ENCODE measurements at regions not wholly inside any gene's neighbourhood (a gene's known extent, or its start where the extent isn't known, plus 50 kb on each side); places are given as distances from the start of the nearest gene placed in this dataset.

GRCh38 chr10:130757821-130758489 lies 553.6 kb downstream of the TCERG1L start:
- DNase-seq = no peak
- TF ChIP-seq CTCF (IDR thresholded peaks at IDR 0.05) (no peak), POLR2A (IDR thresholded peaks at IDR 0.05) (no peak)
- intact Hi-C loops (cut with DNase I; ENCODE audit: low total_unique reads) = no loop called here

GRCh38 chr10:130758529-130758928 lies 553.0 kb downstream of the TCERG1L start:
- intact Hi-C loops (cut with DNase I; ENCODE audit: low total_unique reads) = no loop called here
- DNase-seq = no peak
- no peaks in the 10 kb centered on the region for H3K27me3 ChIP-seq
- H3K36me3 ChIP-seq = no peaks in the 10 kb centered on the region
- no peaks in the 10 kb centered on the region for H3K4me1 ChIP-seq
- H3K9me3 ChIP-seq = no peaks in the 10 kb centered on the region
- no peak overlapping the region for H3K27ac ChIP-seq
- no peak overlapping the region for H3K4me3 ChIP-seq
- TF ChIP-seq CTCF (IDR thresholded peaks at IDR 0.05) (no peak), POLR2A (IDR thresholded peaks at IDR 0.05) (no peak)

More at GRCh38 chr10:130757821-130758489, 553.6 kb downstream of the TCERG1L start:
- Histone ChIP-seq H3K27ac (no peak overlapping the region), H3K27me3 (no peaks in the 10 kb centered on the region), H3K36me3 (no peaks in the 10 kb centered on the region), H3K4me1 (no peaks in the 10 kb centered on the region), H3K9me3 (no peaks in the 10 kb centered on the region), H3K4me3 (no peak overlapping the region)

- Histone ChIP-seq H3K36me3 (no peaks in the 10 kb centered on the region), H3K4me1 (no peaks in the 10 kb centered on the region), H3K9me3 (no peaks in the 10 kb centered on the region), H3K27me3 (no peaks in the 10 kb centered on the region), H3K4me3 (no peak overlapping the region), H3K27ac (no peak overlapping the region)
- TF ChIP-seq POLR2A (IDR thresholded peaks at IDR 0.05) (no peak), CTCF (IDR thresholded peaks at IDR 0.05) (no peak)
- intact Hi-C loops (cut with DNase I; ENCODE audit: low total_unique reads) = no loop called here
- no peak for DNase-seq
Measured at GRCh38 chr10:130761032-130761575, 550.4 kb downstream of the TCERG1L start.

- TF ChIP-seq POLR2A (IDR thresholded peaks at IDR 0.05) (no peak), CTCF (IDR thresholded peaks at IDR 0.05) (no peak)
- H3K27me3 ChIP-seq = no peaks in the 10 kb centered on the region
- no peaks in the 10 kb centered on the region for H3K4me1 ChIP-seq
- intact Hi-C loops (cut with DNase I; ENCODE audit: low total_unique reads) = no loop called here
- no peak overlapping the region for H3K4me3 ChIP-seq
- no peak overlapping the region for H3K27ac ChIP-seq
- DNase-seq = no peak
- H3K9me3 ChIP-seq = no peaks in the 10 kb centered on the region
- no peaks in the 10 kb centered on the region for H3K36me3 ChIP-seq
Measured at GRCh38 chr10:130761788-130762301, 549.7 kb downstream of the TCERG1L start.

- Histone ChIP-seq H3K9me3 (no peaks in the 10 kb centered on the region), H3K27me3 (no peaks in the 10 kb centered on the region), H3K36me3 (no peaks in the 10 kb centered on the region), H3K4me3 (no peak overlapping the region), H3K4me1 (no peaks in the 10 kb centered on the region), H3K27ac (no peak overlapping the region)
- TF ChIP-seq CTCF (IDR thresholded peaks at IDR 0.05) (no peak), POLR2A (IDR thresholded peaks at IDR 0.05) (no peak)
- DNase-seq = no peak
- intact Hi-C loops (cut with DNase I; ENCODE audit: low total_unique reads) = no loop called here
Measured at GRCh38 chr10:130762491-130762890, 549.0 kb downstream of the TCERG1L start.
